GM21825 (cell line): ENCODE measurements at regions not wholly inside any gene's neighbourhood (a gene's known extent, or its start where the extent isn't known, plus 50 kb on each side); places are given as distances from the start of the nearest gene placed in this dataset.
"Not testable (repeated sequence)": the region's sequence is repeated elsewhere in the genome, so short reads cannot be mapped to it uniquely, and the experiment has no call there.

ENCODE experiments used
- ATAC-seq: cut with Tn5 transposase; IDR thresholded peaks from one replicate; pipeline ENCODE4 v1.9.1; 2021; ENCODE audit warnings: mild to moderate bottlenecking, moderate library complexity; ENCODE audit not compliant: unreplicated experiment

GRCh38 chr20:11162026-11162775, 488.4 kb upstream of the JAG1 start:
- ATAC-seq: no peak

- ATAC-seq: no peak
Observed at GRCh38 chr20:11165789-11166188, 492.0 kb upstream of the JAG1 start.

- ATAC-seq: no peak
Observed at GRCh38 chr20:11166712-11167111, 492.9 kb upstream of the JAG1 start.

GRCh38 chr20:11168026-11168425, 494.2 kb upstream of the JAG1 start:
- ATAC-seq: no peak

GRCh38 chr20:11170025-11170424, 496.2 kb upstream of the JAG1 start:
- no peak for ATAC-seq

GRCh38 chr20:11170565-11170964, 496.8 kb upstream of the JAG1 start:
- ATAC-seq: no peak

GRCh38 chr20:11172881-11173280, 499.1 kb upstream of the JAG1 start:
- ATAC-seq: no peak

- no peak for ATAC-seq
Observed at GRCh38 chr20:11173916-11174315, 500.1 kb upstream of the JAG1 start.

- no peak for ATAC-seq
Observed at GRCh38 chr20:11174861-11175260, 501.1 kb upstream of the JAG1 start.

GRCh38 chr20:11176431-11176830, 502.6 kb upstream of the JAG1 start:
- no peak for ATAC-seq

- no peak for ATAC-seq
Observed at GRCh38 chr20:11178946-11179654, 505.3 kb upstream of the JAG1 start.

GRCh38 chr20:11180186-11180585, 506.4 kb upstream of the JAG1 start:
- no peak for ATAC-seq

GRCh38 chr20:11181129-11181528, 507.3 kb upstream of the JAG1 start:
- ATAC-seq: not testable (repeated sequence)

GRCh38 chr20:11181966-11182365, 508.2 kb upstream of the JAG1 start:
- no peak for ATAC-seq

- ATAC-seq: no peak
Observed at GRCh38 chr20:11182720-11183119, 508.9 kb upstream of the JAG1 start.

GRCh38 chr20:11186301-11187008, 512.7 kb upstream of the JAG1 start:
- no peak for ATAC-seq

- no peak for ATAC-seq
Observed at GRCh38 chr20:11188843-11189603, 515.2 kb upstream of the JAG1 start.

GRCh38 chr20:11190741-11191140, 516.9 kb upstream of the JAG1 start:
- ATAC-seq: no peak

GRCh38 chr20:11192106-11192505, 518.3 kb upstream of the JAG1 start:
- ATAC-seq: no peak

- ATAC-seq: no peak
Observed at GRCh38 chr20:11193241-11193640, 519.4 kb upstream of the JAG1 start.

- ATAC-seq: no peak
Observed at GRCh38 chr20:11195169-11195568, 521.4 kb upstream of the JAG1 start.
